Liver (tissue), 3 donors: ENCODE measurements at regions not wholly inside any gene's neighbourhood (a gene's known extent, or its start where the extent isn't known, plus 50 kb on each side); places are given as distances from the start of the nearest gene placed in this dataset.

Source experiments
- CTCF ChIP-seq: fragments of 150-350 bp; IDR thresholded peaks from 2 replicates; pipeline ENCODE4 v1.5.1; 2017; ENCODE audit warnings: improper control_type of control experiment, low read depth, low read length; ENCODE audit not compliant: missing input control
- EGR1 ChIP-seq, 2 donors: IDR thresholded peaks; 2 replicates each; pipeline ENCODE4 v1.6.1; 2016 to 2018; ENCODE audit warnings: antibody characterized with exemption in 2 of 2, low read depth in 2 of 2
- HNF4G ChIP-seq: IDR thresholded peaks from 2 replicates; pipeline ENCODE4 v1.6.1; 2016; ENCODE audit warnings: antibody characterized with exemption
- JUND ChIP-seq, 2 donors: IDR thresholded peaks; 2 replicates each; pipeline ENCODE4 v1.6.1; 2016; ENCODE audit warnings: antibody characterized with exemption in 2 of 2
- RAD21 ChIP-seq, 2 donors: IDR thresholded peaks; 2 replicates each; pipeline ENCODE4 v1.6.1; 2016; ENCODE audit warnings: antibody characterized with exemption in 2 of 2, mild to moderate bottlenecking in 2 of 2
- REST ChIP-seq: IDR thresholded peaks from 2 replicates; pipeline ENCODE4 v1.6.1; 2016; ENCODE audit warnings: antibody characterized with exemption, mild to moderate bottlenecking
- SP1 ChIP-seq: IDR thresholded peaks from 2 replicates; pipeline ENCODE4 v1.6.1; 2018; ENCODE audit warnings: antibody characterized with exemption, mild to moderate bottlenecking
- ZBTB33 ChIP-seq: IDR thresholded peaks from 2 replicates; pipeline ENCODE4 v1.6.1; 2016; ENCODE audit warnings: antibody characterized with exemption
- TF ChIP-seq, protein P1 (sequence below): IDR thresholded peaks from 2 replicates; pipeline ENCODE4 v1.6.1; 2016; ENCODE audit warnings: antibody characterized with exemption
- donor health status: healthy.
- donor health status: healthy.

GRCh38 chr13:20331949-20332348 is 99.8 kb upstream of the GJB6 start:
- TF ChIP-seq CTCF (no peak), REST (no peak), RAD21 (IDR thresholded peaks at IDR 0.05) (no peak), HNF4G (no peak), ZBTB33 (no peak), EGR1 (IDR thresholded peaks at IDR 0.05; ENCODE audit: low read depth in 2 of 2) (no peak), SP1 (no peak), JUND (IDR thresholded peaks at IDR 0.05) (no peak)
- TF ChIP-seq, protein P1, sequence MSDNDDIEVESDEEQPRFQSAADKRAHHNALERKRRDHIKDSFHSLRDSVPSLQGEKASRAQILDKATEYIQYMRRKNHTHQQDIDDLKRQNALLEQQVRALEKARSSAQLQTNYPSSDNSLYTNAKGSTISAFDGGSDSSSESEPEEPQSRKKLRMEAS = no peak
